Activated CD4-positive, CD25-positive, alpha-beta regulatory T cell treated with anti-CD3 and anti-CD28 coated beads, Interleukin-2, amount 50 U/mL, for 24 hours (primary cell): ENCODE measurements at regions not wholly inside any gene's neighbourhood (a gene's known extent, or its start where the extent isn't known, plus 50 kb on each side); places are given as distances from the start of the nearest gene placed in this dataset.

Experiments used
- ATAC-seq, 2 donors: fragments of 150-1000 bp; cut with Tn5 transposase; one replicate each; pipeline ENCODE4 v1.10.0; 2021; ENCODE audit warnings: mild to moderate bottlenecking in 1 of 2, moderate library complexity in 1 of 2

GRCh38 chr19:13600802-13601201, 94.5 kb upstream of the CACNA1A start:
- no peak for ATAC-seq

GRCh38 chr19:13600091-13600490, 93.8 kb upstream of the CACNA1A start:
- no peak for ATAC-seq

- ATAC-seq: no peak
These were observed 93.4 kb upstream of the CACNA1A start for GRCh38 chr19:13599681-13600080.

- ATAC-seq: no peak
These were observed 91.8 kb upstream of the CACNA1A start for GRCh38 chr19:13598098-13598497.

GRCh38 chr19:13597640-13598039, 91.4 kb upstream of the CACNA1A start:
- ATAC-seq: peak; percentile 83 to 92

- ATAC-seq: peak; percentile 91 to 96
These were observed 82.9 kb upstream of the CACNA1A start for GRCh38 chr19:13588957-13589833.

GRCh38 chr19:13585512-13585911, 79.2 kb upstream of the CACNA1A start:
- no peak for ATAC-seq

GRCh38 chr19:13583753-13584152, 77.5 kb upstream of the CACNA1A start:
- no peak for ATAC-seq

GRCh38 chr19:13583114-13583513, 76.8 kb upstream of the CACNA1A start:
- no peak for ATAC-seq

GRCh38 chr19:13581576-13581975, 75.3 kb upstream of the CACNA1A start:
- no peak for ATAC-seq

GRCh38 chr19:13579388-13580060, 73.2 kb upstream of the CACNA1A start:
- no peak for ATAC-seq

- no peak for ATAC-seq
These were observed 70.4 kb upstream of the CACNA1A start for GRCh38 chr19:13576726-13577125.

- ATAC-seq: no peak
These were observed 68.7 kb upstream of the CACNA1A start for GRCh38 chr19:13574933-13575332.

GRCh38 chr19:13573056-13573667, 66.9 kb upstream of the CACNA1A start:
- no peak for ATAC-seq

- no peak for ATAC-seq
These were observed 55.2 kb upstream of the CACNA1A start for GRCh38 chr19:13561461-13561860.

- ATAC-seq: no peak
These were observed 51.6 kb upstream of the CACNA1A start for GRCh38 chr19:13557756-13558398.

GRCh38 chr19:13556552-13556951, 50.3 kb upstream of the CACNA1A start:
- no peak for ATAC-seq
